Stimulated activated CD4-positive, alpha-beta T cell treated with anti-CD3 and anti-CD28 coated beads, Interleukin-2, amount 100 ng/mL, for 24 hours (primary cell): ENCODE measurements at regions not wholly inside any gene's neighbourhood (a gene's known extent, or its start where the extent isn't known, plus 50 kb on each side); places are given as distances from the start of the nearest gene placed in this dataset.
"Not testable (repeated sequence)": the region's sequence is repeated elsewhere in the genome, so short reads cannot be mapped to it uniquely, and the experiment has no call there.

Source experiments
- DNase-seq, 2 donors: peaks; one replicate each; pipeline ENCODE4 v3.0.0-alpha.2; 2020

GRCh38 chr21:27795418-27795817 is 828.5 kb upstream of the ADAMTS5 start:
- DNase-seq = no peak

- DNase-seq = no peak
These were observed 827.0 kb upstream of the ADAMTS5 start for GRCh38 chr21:27793901-27794300.

- no peak for DNase-seq
These were observed 820.2 kb upstream of the ADAMTS5 start for GRCh38 chr21:27787046-27787445.

- no peak for DNase-seq
These were observed 812.7 kb upstream of the ADAMTS5 start for GRCh38 chr21:27779606-27780005.

GRCh38 chr21:27776925-27777553 is 810.2 kb upstream of the ADAMTS5 start:
- DNase-seq = no peak

- DNase-seq = no peak
These were observed 805.9 kb upstream of the ADAMTS5 start for GRCh38 chr21:27772816-27773215.

GRCh38 chr21:27771938-27772483 is 805.1 kb upstream of the ADAMTS5 start:
- no peak for DNase-seq

GRCh38 chr21:27769763-27770162 is 802.9 kb upstream of the ADAMTS5 start:
- DNase-seq = no peak

- not testable (repeated sequence) for DNase-seq
These were observed 801.3 kb upstream of the ADAMTS5 start for GRCh38 chr21:27768046-27768637.

- DNase-seq = no peak
These were observed 797.2 kb upstream of the ADAMTS5 start for GRCh38 chr21:27764056-27764455.

GRCh38 chr21:27761623-27762022 is 794.7 kb upstream of the ADAMTS5 start:
- DNase-seq = no peak

- DNase-seq = no peak
These were observed 792.9 kb upstream of the ADAMTS5 start for GRCh38 chr21:27759820-27760219.

- DNase-seq = peak in 1 of 2 donors; percentile 0
These were observed 792.3 kb upstream of the ADAMTS5 start for GRCh38 chr21:27759091-27759659.

- DNase-seq = no peak
These were observed 789.3 kb upstream of the ADAMTS5 start for GRCh38 chr21:27756191-27756590.

GRCh38 chr21:27743971-27744564 is 777.2 kb upstream of the ADAMTS5 start:
- no peak for DNase-seq

GRCh38 chr21:27741736-27742135 is 774.8 kb upstream of the ADAMTS5 start:
- no peak for DNase-seq

GRCh38 chr21:27740084-27740483 is 773.2 kb upstream of the ADAMTS5 start:
- no peak for DNase-seq

GRCh38 chr21:27739187-27739586 is 772.3 kb upstream of the ADAMTS5 start:
- no peak for DNase-seq

- DNase-seq = no peak
These were observed 768.8 kb upstream of the ADAMTS5 start for GRCh38 chr21:27735699-27736098.

GRCh38 chr21:27734146-27734545 is 767.3 kb upstream of the ADAMTS5 start:
- no peak for DNase-seq

GRCh38 chr21:27725916-27726315 is 759.0 kb upstream of the ADAMTS5 start:
- no peak for DNase-seq

GRCh38 chr21:27722095-27722494 is 755.2 kb upstream of the ADAMTS5 start:
- DNase-seq = no peak

GRCh38 chr21:27721675-27722074 is 754.8 kb upstream of the ADAMTS5 start:
- DNase-seq = no peak

GRCh38 chr21:27719226-27719625 is 752.3 kb upstream of the ADAMTS5 start:
- DNase-seq = no peak
